GM12878 (cell line): ENCODE measurements at regions not wholly inside any gene's neighbourhood (a gene's known extent, or its start where the extent isn't known, plus 50 kb on each side); places are given as distances from the start of the nearest gene placed in this dataset.

Experiments used
- ATAC-seq: fragments of 200-7000 bp; cut with Tn5 transposase; 3 replicates; pipeline ENCODE4 v1.9.1; 2020; ENCODE audit warnings: mild to moderate bottlenecking, moderate library complexity
- BruUV-seq: library from RNA; stranded (reverse); fragments of 400-500 nt; replicated peaks from 2 replicates; lab custom pipeline; 2021; lab: Mats Ljungman, UMichigan
- CTCF ChIA-PET: fragments of 300-600 bp; sonication (Branson Sonifier 250); formaldehyde crosslinking; extraction: SDS; loops from one replicate; lab custom pipeline; 2021; ENCODE audit warnings: inconsistent platforms; lab: Yijun Ruan, JAX
- POLR2A ChIA-PET: fragments of 350-600 bp; formaldehyde crosslinking; extraction: SDS; loops from one replicate; lab custom pipeline; 2021; ENCODE audit warnings: inconsistent platforms; lab: Charles Lee
- RAD21 ChIA-PET: fragments of 300-600 bp; sonication (Branson Sonifier 250); formaldehyde crosslinking; loops from one replicate; lab custom pipeline; 2023; ENCODE audit warnings: antibody characterized with exemption; ENCODE audit not compliant: unreplicated experiment; lab: Charles Lee
- SMC1A ChIA-PET: fragments of 300-600 bp; sonication (Branson Sonifier 250); formaldehyde crosslinking; loops from one replicate; lab custom pipeline; 2023; ENCODE audit not compliant: unreplicated experiment, uncharacterized antibody; lab: Charles Lee
- DNase-seq: peaks from one replicate; pipeline ENCODE4 v3.0.0-alpha.2; 2011; ENCODE audit warnings: low read depth, low spot score
- FAIRE-seq: peaks from 3 replicates; lab custom pipeline; 2011; peaks lifted over from hg19 to GRCh38; lab: Jason Lieb, UNC
- H2AFZ ChIP-seq: 2 replicates; pipeline ENCODE4 v1.6.0; 2011; ENCODE audit warnings: low read depth, low read length, control low read depth; ENCODE audit not compliant: control insufficient read depth
- H3K27ac ChIP-seq: 2 replicates; pipeline ENCODE4 v1.5.1; 2011; ENCODE audit warnings: control low read depth; ENCODE audit not compliant: control insufficient read depth, insufficient read depth
- H3K27me3 ChIP-seq, 2 experiments: replicated peaks in 1 of 2; 2 replicates each; pipeline versions ENCODE4 v1.6.0 to v1.6.1; 2011; ENCODE audit warnings: low read length in 1 of 2; ENCODE audit not compliant: control insufficient read depth in 2 of 2, insufficient read depth in 2 of 2
- H3K36me3 ChIP-seq, 2 experiments: 2 replicates each; pipeline ENCODE4 v1.5.1; 2011; ENCODE audit warnings: low read length in 1 of 2; ENCODE audit not compliant: control insufficient read depth in 2 of 2, insufficient read depth in 2 of 2
- H3K4me1 ChIP-seq: 2 replicates; pipeline ENCODE4 v1.6.1; 2011; ENCODE audit warnings: mild to moderate bottlenecking, low read length, moderate library complexity, mixed read lengths; ENCODE audit not compliant: control insufficient read depth, insufficient read depth
- H3K4me2 ChIP-seq: 2 replicates; pipeline ENCODE4 v1.6.0; 2011; ENCODE audit warnings: control low read depth; ENCODE audit not compliant: control insufficient read depth, insufficient read depth
- H3K4me3 ChIP-seq: fragments of 200-600 bp; sonication (generic); 2 replicates; pipeline ENCODE4 v1.5.1; 2016
- H3K79me2 ChIP-seq: 2 replicates; pipeline ENCODE4 v1.6.0; 2011; ENCODE audit warnings: low read length; ENCODE audit not compliant: control insufficient read depth, insufficient read depth
- H3K9ac ChIP-seq: 2 replicates; pipeline ENCODE4 v1.8.0; 2011; ENCODE audit warnings: low read length, control low read depth, mixed read lengths; ENCODE audit not compliant: control insufficient read depth, insufficient read depth
- H3K9me3 ChIP-seq: replicated peaks from 3 replicates; pipeline ENCODE4 v1.5.1; 2011; ENCODE audit warnings: mild to moderate bottlenecking, low read length; ENCODE audit not compliant: control insufficient read depth, insufficient read depth
- H4K20me1 ChIP-seq: 2 replicates; pipeline ENCODE4 v1.6.0; 2011; ENCODE audit not compliant: control insufficient read depth, insufficient read depth
- CBFB ChIP-seq: IDR thresholded peaks from 2 replicates; pipeline ENCODE4 v1.6.1; 2016; ENCODE audit warnings: antibody characterized with exemption, low read depth
- CHD2 ChIP-seq: IDR thresholded peaks from 2 replicates; pipeline ENCODE4 v1.6.1; 2011; ENCODE audit warnings: low read depth, low read length, improper control_type of control experiment, borderline replicate concordance
- EP300 ChIP-seq, 2 experiments: fragments of 150-350 bp in 1 of 2; IDR thresholded peaks; 2 replicates each; pipeline ENCODE4 v1.6.1; 2011 to 2012; ENCODE audit warnings: low read depth in 2 of 2, low read length in 2 of 2, borderline replicate concordance in 1 of 2, improper control_type of control experiment in 1 of 2, inconsistent platforms in 1 of 2; ENCODE audit not compliant: control insufficient read depth in 1 of 2
- GABPA ChIP-seq: IDR thresholded peaks from 2 replicates; pipeline ENCODE4 v1.6.1; 2014; ENCODE audit warnings: antibody characterized with exemption, low read depth, mild to moderate bottlenecking, inconsistent platforms
- HDGF ChIP-seq: fragments of 450-650 bp; IDR thresholded peaks from 2 replicates; pipeline ENCODE4 v1.6.1; 2016; ENCODE audit warnings: antibody characterized with exemption
- JUND ChIP-seq: IDR thresholded peaks from 2 replicates; pipeline ENCODE4 v1.6.1; 2012; ENCODE audit warnings: low read depth, mild to moderate bottlenecking, low read length, improper control_type of control experiment, moderate library complexity
- MTA3 ChIP-seq: IDR thresholded peaks from 2 replicates; pipeline ENCODE4 v1.6.1; 2012; ENCODE audit warnings: low read length, inconsistent platforms, borderline replicate concordance
- NFXL1 ChIP-seq: fragments of 450-650 bp; IDR thresholded peaks from 2 replicates; pipeline ENCODE4 v1.6.1; 2017; ENCODE audit warnings: antibody characterized with exemption, mild to moderate bottlenecking, borderline replicate concordance
- NR2C1 ChIP-seq: fragments of 450-650 bp; IDR thresholded peaks from 2 replicates; pipeline ENCODE4 v1.6.1; 2017; ENCODE audit warnings: antibody characterized with exemption, mild to moderate bottlenecking, moderate library complexity
- NR2C2 ChIP-seq: IDR thresholded peaks from 2 replicates; pipeline ENCODE4 v1.6.1; 2011; ENCODE audit warnings: borderline replicate concordance, low read depth; ENCODE audit not compliant: control insufficient read depth, insufficient read length
- RFX5 ChIP-seq: IDR thresholded peaks from 2 replicates; pipeline ENCODE4 v1.6.1; 2011; ENCODE audit warnings: low read depth, low read length, improper control_type of control experiment
- RUNX3 ChIP-seq: IDR thresholded peaks from 2 replicates; pipeline ENCODE4 v1.6.1; 2012; ENCODE audit warnings: low read length, inconsistent platforms
- SIN3A ChIP-seq: IDR thresholded peaks from 2 replicates; pipeline ENCODE4 v1.6.1; 2012; ENCODE audit warnings: low read depth, low read length, improper control_type of control experiment
- SIX5 ChIP-seq: IDR thresholded peaks from 2 replicates; pipeline ENCODE4 v1.6.1; 2011; ENCODE audit warnings: mild to moderate bottlenecking, low read depth, low read length, moderate library complexity; ENCODE audit not compliant: severe bottlenecking
- SMARCA5 ChIP-seq: fragments of 450-650 bp; IDR thresholded peaks from 2 replicates; pipeline ENCODE4 v1.6.1; 2017; ENCODE audit warnings: mild to moderate bottlenecking
- SMC3 ChIP-seq: IDR thresholded peaks from 2 replicates; pipeline ENCODE4 v1.6.1; 2011; ENCODE audit warnings: low read length, improper control_type of control experiment, borderline replicate concordance
- SREBF2 ChIP-seq: IDR thresholded peaks from 2 replicates; pipeline ENCODE4 v1.6.1; 2012; ENCODE audit warnings: mild to moderate bottlenecking, low read length
- SUZ12 ChIP-seq: fragments of 200-600 bp; sonication (generic); IDR thresholded peaks from one replicate; pipeline ENCODE4 v1.6.1; 2018; ENCODE audit warnings: antibody characterized with exemption, mild to moderate bottlenecking; ENCODE audit not compliant: unreplicated experiment
- TCF3 ChIP-seq: IDR thresholded peaks from 2 replicates; pipeline ENCODE4 v1.6.1; 2012; ENCODE audit warnings: low read depth, mild to moderate bottlenecking, low read length, borderline replicate concordance; ENCODE audit not compliant: insufficient read depth
- ZNF592 ChIP-seq: fragments of 450-650 bp; IDR thresholded peaks from 2 replicates; pipeline ENCODE4 v1.6.1; 2017; ENCODE audit warnings: mild to moderate bottlenecking, moderate library complexity
- ZNF622 ChIP-seq: fragments of 450-650 bp; IDR thresholded peaks from 2 replicates; pipeline ENCODE4 v1.6.1; 2017; ENCODE audit warnings: mild to moderate bottlenecking, inconsistent platforms
- ZSCAN29 ChIP-seq: fragments of 450-650 bp; IDR thresholded peaks from 2 replicates; pipeline ENCODE4 v1.6.1; 2017; ENCODE audit warnings: mild to moderate bottlenecking, moderate library complexity
- WGBS: methylation state at CpG from one replicate; pipeline ENCODE4 v1.1.6; 2016; ENCODE audit warnings: low lambda C conversion rate; ENCODE audit not compliant: insufficient replicate concordance, insufficient coverage; ENCODE audit errors: missing lambda C conversion rate; 5-methylcytosine and 5-hydroxymethylcytosine counted together
- in situ Hi-C: fragments of 300-500 bp; cut with MboI; formaldehyde crosslinking; loops from 9 replicates; pipeline ENCODE4 v1.14.3; 2018; ENCODE audit warnings: mixed read lengths
- intact Hi-C: fragments of 100-400 bp; cut with micrococcal nuclease; formaldehyde crosslinking; loops from one replicate; pipeline ENCODE4 v1.14.2; 2022; ENCODE audit not compliant: unreplicated experiment
- TF ChIP-seq, protein P1 (sequence below): IDR thresholded peaks from 2 replicates; pipeline ENCODE4 v1.6.1; 2011; ENCODE audit warnings: low read depth, low read length, improper control_type of control experiment, borderline replicate concordance

DNA sequence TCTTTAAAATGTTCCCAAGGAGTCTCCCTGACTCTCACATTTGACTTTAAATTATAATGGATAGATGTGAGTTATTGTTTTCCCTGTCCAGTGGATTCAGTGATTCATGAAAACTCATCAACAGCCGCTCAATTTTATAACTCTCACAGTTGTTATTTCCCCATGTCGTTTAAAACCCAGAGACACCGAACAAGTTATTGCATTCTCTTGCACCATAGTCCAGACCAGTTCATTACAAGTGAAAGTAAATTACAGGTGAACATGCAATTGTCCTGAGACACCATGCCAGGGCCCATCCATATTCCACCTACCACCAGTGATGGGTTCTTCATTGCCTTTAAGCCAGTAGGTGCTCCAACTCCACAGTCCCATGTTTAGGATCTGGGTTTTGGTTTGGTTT, 85.7 kb upstream of the CMKLR1 start (continued):
- TF ChIP-seq ZNF592 = no peak
- TF ChIP-seq SMARCA5 = no peak
- no peak for TF ChIP-seq SMC3
- TF ChIP-seq SUZ12 = no peak
- no peak for TF ChIP-seq ZSCAN29
- no peak for TF ChIP-seq GABPA
- TF ChIP-seq SIN3A = no peak
- no peak for TF ChIP-seq ZNF622
- no peak for TF ChIP-seq SREBF2
- TF ChIP-seq, all 136 proteins: peak for 0

DNA sequence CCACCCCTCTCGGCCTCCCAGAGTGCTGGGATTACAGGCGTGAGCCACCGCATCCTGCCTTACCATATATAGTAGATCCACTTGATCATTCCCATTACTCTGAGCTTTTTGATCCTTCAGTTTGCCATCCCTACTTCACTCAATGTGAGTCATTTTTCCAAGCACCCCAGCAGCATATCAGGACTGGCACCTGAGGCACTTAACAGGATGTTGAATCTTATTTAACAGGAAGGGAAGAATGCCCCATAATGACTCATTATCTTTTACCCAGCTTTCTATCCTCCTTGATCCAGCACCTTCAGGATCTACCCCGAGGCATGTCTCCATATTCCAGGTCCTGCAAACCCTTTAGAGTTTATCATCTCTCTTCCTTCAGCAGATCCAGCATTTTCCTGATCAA, 84.9 kb upstream of the CMKLR1 start:
- H3K4me2 ChIP-seq = no peak overlapping the region
- BruUV-seq = no TSS peak
- H3K27ac ChIP-seq = no peak overlapping the region
- H3K9me3 ChIP-seq = no peaks in the 10 kb centered on the region
- H3K36me3 ChIP-seq = no peaks in the 10 kb centered on the region
- ATAC-seq (no peak), FAIRE-seq (no peak), DNase-seq (no peak)
- SMC1A ChIA-PET = no interaction called here
- no peaks in the 10 kb centered on the region for H3K4me1 ChIP-seq
- H3K27me3 ChIP-seq = no peaks in the 10 kb centered on the region; a peak in 2 of 4 replicates
- CTCF ChIA-PET = no interaction called here
- H4K20me1 ChIP-seq = no peaks in the 10 kb centered on the region
- in situ Hi-C loops (loop anchor here (25.0 kb wide), 1 partner anchor 1287 kb away; no protein-coding TSS in a partner anchor), intact Hi-C loops (no loop called here)
- RAD21 ChIA-PET = no interaction called here
- WGBS = 49% methylated on average over 4 of the region's 4 CpGs
- no peak overlapping the region for H2AFZ ChIP-seq
- H3K79me2 ChIP-seq = no peaks in the 10 kb centered on the region
- H3K9ac ChIP-seq = no peak overlapping the region
- POLR2A ChIA-PET = no interaction called here
- no peak overlapping the region for H3K4me3 ChIP-seq
- TF ChIP-seq MTA3 (no peak), NR2C2 (no peak), NFXL1 (no peak), EP300 (IDR thresholded peaks at IDR 0.05; ENCODE audit: borderline replicate concordance in 1 of 2, control insufficient read depth in 1 of 2, low read depth in 2 of 2, low read length in 2 of 2) (no peak), CHD2 (no peak), JUND (no peak), RUNX3 (no peak), HDGF (no peak), SIX5 (no peak), NR2C1 (no peak), TCF3 (no peak), RFX5 (no peak), CBFB (no peak), SIN3A (no peak)
- TF ChIP-seq, protein P1, sequence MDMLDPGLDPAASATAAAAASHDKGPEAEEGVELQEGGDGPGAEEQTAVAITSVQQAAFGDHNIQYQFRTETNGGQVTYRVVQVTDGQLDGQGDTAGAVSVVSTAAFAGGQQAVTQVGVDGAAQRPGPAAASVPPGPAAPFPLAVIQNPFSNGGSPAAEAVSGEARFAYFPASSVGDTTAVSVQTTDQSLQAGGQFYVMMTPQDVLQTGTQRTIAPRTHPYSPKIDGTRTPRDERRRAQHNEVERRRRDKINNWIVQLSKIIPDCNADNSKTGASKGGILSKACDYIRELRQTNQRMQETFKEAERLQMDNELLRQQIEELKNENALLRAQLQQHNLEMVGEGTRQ = no peak
